ENCODE measurements at regions not wholly inside any gene's neighbourhood (a gene's known extent, or its start where the extent isn't known, plus 50 kb on each side); places are given as distances from the start of the nearest gene placed in this dataset.

DNA sequence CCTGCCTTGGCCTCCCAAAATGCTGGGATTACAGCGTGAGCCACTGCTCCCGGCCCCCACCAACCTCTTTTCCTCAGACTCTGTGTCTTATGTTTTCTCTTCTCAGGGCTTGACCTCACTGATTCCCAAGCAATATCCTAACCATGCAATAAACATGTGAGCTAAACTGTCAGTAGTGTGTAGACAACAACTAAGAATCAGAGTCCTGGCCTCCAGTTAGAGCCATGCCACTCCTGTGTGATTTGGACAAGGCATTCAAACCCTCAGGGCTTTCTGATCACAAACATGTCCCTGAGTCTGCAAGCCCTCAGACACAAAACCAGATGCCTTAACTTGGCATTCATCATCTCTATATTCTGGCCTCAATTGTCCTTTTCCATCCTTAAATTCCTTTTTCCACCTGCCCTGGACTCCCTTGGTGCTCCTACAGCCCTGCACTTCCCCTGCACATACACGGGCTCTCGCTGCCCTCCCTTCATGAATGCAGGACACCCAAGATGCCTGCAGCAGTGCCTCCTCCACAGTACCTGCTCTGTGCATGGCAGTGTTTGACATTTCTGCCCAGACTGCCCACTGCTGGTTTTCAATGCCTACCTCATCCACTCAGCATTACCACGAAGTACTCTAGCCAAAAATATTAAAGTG lies 142.8 kb downstream of the CYP26A1 start:
- TF ChIP-seq POLR2A (IDR thresholded peaks at IDR 0.05) (no peak), CTCF (IDR thresholded peaks at IDR 0.05) (no peak)

Measured in thyroid gland (tissue), 4 donors.